GM18502 (cell line): ENCODE measurements at regions not wholly inside any gene's neighbourhood (a gene's known extent, or its start where the extent isn't known, plus 50 kb on each side); places are given as distances from the start of the nearest gene placed in this dataset.

Experiments used
- ATAC-seq: cut with Tn5 transposase; IDR thresholded peaks from one replicate; pipeline ENCODE4 v1.9.1; 2021; ENCODE audit warnings: mild to moderate bottlenecking; ENCODE audit not compliant: unreplicated experiment, poor library complexity

- ATAC-seq = no peak
Observed at GRCh38 chr2:9782197-9782719, 61.0 kb upstream of the TAF1B start.

- ATAC-seq = no peak
Observed at GRCh38 chr2:9789371-9789770, 53.9 kb upstream of the TAF1B start.

GRCh38 chr2:9790702-9791225 lies 52.5 kb upstream of the TAF1B start:
- no peak for ATAC-seq

GRCh38 chr2:9791711-9792110 lies 51.6 kb upstream of the TAF1B start:
- no peak for ATAC-seq

- no peak for ATAC-seq
Observed at GRCh38 chr2:9793156-9793917, 49.9 kb upstream of the TAF1B start.
